HepG2 (cell line): ENCODE measurements at regions not wholly inside any gene's neighbourhood (a gene's known extent, or its start where the extent isn't known, plus 50 kb on each side); places are given as distances from the start of the nearest gene placed in this dataset.

ENCODE experiments used
- EZH2 ChIP-seq: conservative IDR thresholded peaks from 2 replicates; pipeline ENCODE4 v1.6.1; 2012; ENCODE audit warnings: mild to moderate bottlenecking, low read depth, low read length, moderate library complexity
- HDAC2 ChIP-seq: sonication (generic); formaldehyde crosslinking; IDR thresholded peaks from 2 replicates; pipeline ENCODE4 v1.4.0; 2020; ENCODE audit warnings: missing genetic modification reagents
- IRX3 ChIP-seq: sonication (generic); formaldehyde crosslinking; IDR thresholded peaks from 2 replicates; pipeline ENCODE4 v1.8.1; 2023; ENCODE audit warnings: mild to moderate bottlenecking, low read depth, missing genetic modification reagents, borderline replicate concordance
- NFE2L2 ChIP-seq: fragments of 150-350 bp; IDR thresholded peaks from 2 replicates; pipeline ENCODE4 v1.6.1; 2014; ENCODE audit warnings: low read length
- POLR2AphosphoS5 ChIP-seq: IDR thresholded peaks from 2 replicates; pipeline ENCODE4 v1.6.1; 2012; ENCODE audit warnings: low read depth, low read length
- SUZ12 ChIP-seq: fragments of 150-350 bp; IDR thresholded peaks from 2 replicates; pipeline ENCODE4 v1.6.1; 2014; ENCODE audit warnings: low read depth, low read length
- ZBTB2 ChIP-seq: sonication (generic); formaldehyde crosslinking; IDR thresholded peaks from 2 replicates; pipeline ENCODE4 v1.8.0; 2022; ENCODE audit warnings: low read depth, missing genetic modification reagents
- ZNF335 ChIP-seq: sonication (generic); formaldehyde crosslinking; IDR thresholded peaks from 2 replicates; pipeline ENCODE4 v1.4.0; 2020; ENCODE audit warnings: missing genetic modification reagents
- ZNF362 ChIP-seq: sonication (generic); formaldehyde crosslinking; IDR thresholded peaks from 2 replicates; pipeline ENCODE4 v1.4.0; 2020; ENCODE audit warnings: missing genetic modification reagents, mild to moderate bottlenecking, borderline replicate concordance
- ZNF580 ChIP-seq: IDR thresholded peaks from 2 replicates; pipeline ENCODE4 v1.6.1; 2016; ENCODE audit warnings: low read depth, borderline replicate concordance
- TF ChIP-seq, protein P1 (sequence below): sonication (generic); formaldehyde crosslinking; IDR thresholded peaks from 2 replicates; pipeline ENCODE4 v1.4.0; 2020; ENCODE audit warnings: missing genetic modification reagents
- TF ChIP-seq, protein P2 (sequence below): sonication (generic); formaldehyde crosslinking; IDR thresholded peaks from 2 replicates; pipeline ENCODE4 v1.5.0; 2020; ENCODE audit warnings: mild to moderate bottlenecking, missing genetic modification reagents, moderate library complexity

GRCh38 chr5:102596951-102597350 lies 98.2 kb upstream of the SLCO6A1 start:
- TF ChIP-seq ZNF335 (CRISPR knock-in tag) = no peak
- no peak for TF ChIP-seq SUZ12
- TF ChIP-seq, protein P1, sequence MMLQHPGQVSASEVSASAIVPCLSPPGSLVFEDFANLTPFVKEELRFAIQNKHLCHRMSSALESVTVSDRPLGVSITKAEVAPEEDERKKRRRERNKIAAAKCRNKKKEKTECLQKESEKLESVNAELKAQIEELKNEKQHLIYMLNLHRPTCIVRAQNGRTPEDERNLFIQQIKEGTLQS (CRISPR knock-in tag) = no peak
- no peak for TF ChIP-seq POLR2AphosphoS5
- no peak for TF ChIP-seq NFE2L2
- TF ChIP-seq, protein P2, sequence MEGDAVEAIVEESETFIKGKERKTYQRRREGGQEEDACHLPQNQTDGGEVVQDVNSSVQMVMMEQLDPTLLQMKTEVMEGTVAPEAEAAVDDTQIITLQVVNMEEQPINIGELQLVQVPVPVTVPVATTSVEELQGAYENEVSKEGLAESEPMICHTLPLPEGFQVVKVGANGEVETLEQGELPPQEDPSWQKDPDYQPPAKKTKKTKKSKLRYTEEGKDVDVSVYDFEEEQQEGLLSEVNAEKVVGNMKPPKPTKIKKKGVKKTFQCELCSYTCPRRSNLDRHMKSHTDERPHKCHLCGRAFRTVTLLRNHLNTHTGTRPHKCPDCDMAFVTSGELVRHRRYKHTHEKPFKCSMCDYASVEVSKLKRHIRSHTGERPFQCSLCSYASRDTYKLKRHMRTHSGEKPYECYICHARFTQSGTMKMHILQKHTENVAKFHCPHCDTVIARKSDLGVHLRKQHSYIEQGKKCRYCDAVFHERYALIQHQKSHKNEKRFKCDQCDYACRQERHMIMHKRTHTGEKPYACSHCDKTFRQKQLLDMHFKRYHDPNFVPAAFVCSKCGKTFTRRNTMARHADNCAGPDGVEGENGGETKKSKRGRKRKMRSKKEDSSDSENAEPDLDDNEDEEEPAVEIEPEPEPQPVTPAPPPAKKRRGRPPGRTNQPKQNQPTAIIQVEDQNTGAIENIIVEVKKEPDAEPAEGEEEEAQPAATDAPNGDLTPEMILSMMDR (CRISPR knock-in tag) = no peak
- no peak for TF ChIP-seq EZH2
- no peak for TF ChIP-seq HDAC2 (CRISPR knock-in tag)
- no peak for TF ChIP-seq ZNF362 (CRISPR knock-in tag)
- TF ChIP-seq IRX3 (CRISPR knock-in tag) = no peak
- TF ChIP-seq ZBTB2 (CRISPR knock-in tag) = no peak
- TF ChIP-seq ZNF580 (CRISPR knock-in tag) = no peak
